ENCODE measurements at regions not wholly inside any gene's neighbourhood (a gene's known extent, or its start where the extent isn't known, plus 50 kb on each side); places are given as distances from the start of the nearest gene placed in this dataset.

- TF ChIP-seq EZH2 (IDR thresholded peaks at IDR 0.05; ENCODE audit: low read length, missing control alignments) = no peak
- TF ChIP-seq CTCF (conservative IDR thresholded peaks at IDR 0.05 in 1 of 2, IDR thresholded peaks at IDR 0.05 in 1 of 2; ENCODE audit: low read depth in 1 of 2, low read length in 2 of 2) = no peak
Observed at GRCh38 chr9:94033383-94033782, 50.9 kb upstream of the PTPDC1 start.
